Activated T-helper 1 cell treated with anti-CD3 and anti-CD28 coated beads, Interleukin-2, amount 50 U/mL, for 16 hours (primary cell): ENCODE measurements at regions not wholly inside any gene's neighbourhood (a gene's known extent, or its start where the extent isn't known, plus 50 kb on each side); places are given as distances from the start of the nearest gene placed in this dataset.

Experiments used
- DNase-seq, 2 donors: peaks; one replicate each; pipeline ENCODE4 v3.0.0-alpha.2; 2020; ENCODE audit warnings: low read depth in 1 of 2, low spot score in 1 of 2

DNA sequence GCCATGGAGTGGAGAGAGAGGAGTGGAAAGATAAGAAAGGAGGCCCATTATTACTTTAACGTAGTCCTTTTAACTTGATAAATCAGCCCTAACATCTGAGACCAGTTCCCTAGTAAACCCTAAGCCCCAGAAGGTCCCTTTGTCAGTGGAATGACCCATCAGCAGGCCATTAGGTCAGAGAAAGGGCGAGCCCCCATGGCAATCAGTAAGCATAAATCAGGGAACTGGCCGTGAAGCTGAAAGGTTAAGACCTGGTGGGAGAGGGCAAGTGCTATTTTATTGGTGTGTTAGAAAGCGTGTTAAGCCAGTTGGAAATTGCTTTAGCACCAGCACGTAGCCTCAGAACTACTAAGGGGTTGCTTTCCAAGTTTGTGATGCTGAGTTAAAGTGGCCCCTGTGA is 708.0 kb downstream of the BCL11B start:
- DNase-seq: no peak

DNA sequence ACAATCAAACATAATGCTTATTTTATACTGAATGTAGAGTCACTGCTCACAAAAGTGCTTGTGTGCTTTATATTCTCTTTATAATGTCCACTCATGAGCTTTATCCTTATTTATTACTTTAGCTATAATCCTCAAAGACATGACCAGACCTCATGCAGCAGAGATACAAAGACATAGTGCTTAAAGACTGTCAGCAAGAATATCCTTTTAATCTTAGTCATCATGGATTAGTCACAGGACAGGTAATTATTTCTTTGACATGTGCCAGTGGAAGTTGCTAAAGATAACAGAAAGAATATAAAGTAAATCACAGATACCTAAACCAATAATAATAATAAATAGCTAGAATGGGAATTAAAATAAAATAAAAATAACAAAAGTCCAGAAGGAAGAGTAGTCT is 707.5 kb downstream of the BCL11B start:
- DNase-seq: no peak

DNA sequence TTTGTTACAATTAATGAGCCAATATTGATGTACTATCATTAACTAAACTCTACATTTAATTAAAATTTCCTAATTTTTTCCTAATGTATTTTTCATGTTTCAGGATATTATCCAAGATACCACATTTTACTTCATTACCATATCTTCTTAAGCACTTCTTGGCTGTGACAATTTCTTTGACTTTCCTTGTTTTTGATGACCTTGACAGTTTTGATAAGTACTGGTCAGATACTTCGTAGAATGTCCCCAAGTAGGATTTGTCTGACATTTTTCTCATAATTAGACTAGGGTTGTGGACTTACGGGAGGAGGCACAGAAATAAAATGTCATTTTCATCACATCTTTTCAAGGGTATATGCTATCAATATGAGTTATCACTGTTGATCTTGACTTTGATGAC is 700.9 kb downstream of the BCL11B start:
- DNase-seq: no peak

DNA sequence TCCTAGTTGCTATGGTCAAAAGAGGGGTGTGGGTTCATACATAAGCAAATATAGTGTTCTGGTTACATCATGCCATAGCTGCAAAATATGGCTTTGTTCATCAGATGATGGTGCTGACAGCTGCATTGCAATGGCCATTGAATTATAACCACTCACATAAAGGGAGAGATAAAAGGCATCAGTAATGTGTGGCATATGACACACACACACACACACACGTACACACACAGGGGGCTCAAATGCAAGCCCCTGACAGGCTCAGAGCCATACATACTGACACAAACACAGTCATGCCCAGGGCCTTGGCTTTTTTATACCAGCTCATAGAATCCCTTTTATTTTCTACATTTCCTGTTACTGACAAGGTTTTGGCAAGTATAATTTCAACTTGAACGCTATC is 698.9 kb downstream of the BCL11B start:
- no peak for DNase-seq

DNA sequence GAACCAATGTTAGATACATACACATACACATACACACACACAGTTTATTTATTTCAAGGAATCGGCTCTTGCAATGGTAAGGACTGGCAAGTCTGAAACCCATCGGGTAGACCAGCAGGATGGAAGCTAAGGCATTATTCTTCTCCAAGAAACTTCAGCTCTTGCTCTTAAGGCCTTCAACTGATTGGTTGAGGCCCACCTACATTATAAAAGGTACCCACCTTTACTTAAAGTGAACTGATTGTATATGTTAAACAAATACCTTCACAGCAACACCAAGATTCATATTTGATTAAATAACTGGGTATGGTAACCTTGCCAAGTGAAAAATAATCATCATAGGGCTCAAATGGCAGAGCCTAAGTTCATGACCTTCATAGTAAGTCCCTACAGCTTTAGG is 695.5 kb downstream of the BCL11B start:
- no peak for DNase-seq

DNA sequence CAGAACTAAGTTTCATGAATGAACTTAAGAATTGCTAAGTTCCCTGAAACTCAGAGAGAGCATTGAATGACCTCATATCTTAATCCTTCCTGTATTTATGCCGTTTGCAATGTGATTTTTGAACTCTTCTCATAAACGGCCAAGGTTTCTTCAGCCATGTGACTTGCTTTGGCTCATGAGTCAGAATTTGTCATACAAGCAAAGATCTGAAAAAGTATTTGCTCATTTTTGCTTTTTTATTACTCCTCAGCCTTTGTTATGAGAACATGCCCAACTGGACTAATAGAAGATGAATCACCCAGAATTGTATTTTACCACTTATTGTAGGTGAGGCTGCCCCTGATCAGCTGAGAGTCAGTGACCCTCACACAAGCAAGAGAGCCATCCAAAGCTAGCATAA is 693.8 kb downstream of the BCL11B start:
- DNase-seq: no peak

DNA sequence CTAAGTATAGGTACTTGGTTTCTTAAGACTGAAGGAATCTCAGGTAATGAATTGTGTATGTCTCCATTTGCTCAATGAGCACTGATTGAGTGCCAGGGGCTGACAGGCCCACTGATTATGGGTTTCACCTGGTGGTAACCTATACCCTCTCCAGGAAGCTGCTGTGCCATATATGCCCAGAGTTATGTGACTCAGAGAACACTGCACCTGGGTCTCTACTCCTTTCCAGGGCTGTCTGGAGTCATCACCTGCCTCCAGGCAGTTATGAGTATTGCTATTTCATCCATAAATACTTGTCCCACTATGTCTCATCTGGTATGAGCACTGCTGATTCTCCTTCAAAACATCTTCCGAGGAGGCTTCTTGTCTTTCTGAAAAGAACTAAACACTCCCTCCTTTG is 692.9 kb downstream of the BCL11B start:
- no peak for DNase-seq

DNA sequence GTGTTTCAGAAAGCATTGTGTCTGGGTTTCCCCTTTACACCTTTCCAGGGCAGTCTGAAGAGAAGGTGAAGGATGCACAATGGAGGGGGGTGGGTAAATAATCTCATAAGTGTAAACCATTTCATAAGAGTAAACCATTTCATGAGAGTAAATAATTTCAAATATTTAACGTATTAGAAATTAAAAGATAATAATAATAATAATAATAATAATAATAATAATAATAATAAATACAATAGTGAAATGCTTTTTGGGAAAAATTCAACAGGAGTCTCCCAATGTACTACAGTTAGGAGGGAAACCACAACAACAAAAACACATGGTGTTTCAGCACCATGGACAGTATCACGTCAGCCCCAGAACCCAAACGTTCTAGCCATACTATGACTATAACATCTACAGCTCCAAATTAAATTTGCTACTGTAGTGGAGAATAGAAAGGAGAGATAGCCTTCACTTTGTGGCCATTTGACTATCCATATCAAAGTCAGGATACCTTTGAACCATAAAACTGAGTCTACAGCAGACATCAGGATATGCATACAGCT is 691.8 kb downstream of the BCL11B start:
- no peak for DNase-seq

DNA sequence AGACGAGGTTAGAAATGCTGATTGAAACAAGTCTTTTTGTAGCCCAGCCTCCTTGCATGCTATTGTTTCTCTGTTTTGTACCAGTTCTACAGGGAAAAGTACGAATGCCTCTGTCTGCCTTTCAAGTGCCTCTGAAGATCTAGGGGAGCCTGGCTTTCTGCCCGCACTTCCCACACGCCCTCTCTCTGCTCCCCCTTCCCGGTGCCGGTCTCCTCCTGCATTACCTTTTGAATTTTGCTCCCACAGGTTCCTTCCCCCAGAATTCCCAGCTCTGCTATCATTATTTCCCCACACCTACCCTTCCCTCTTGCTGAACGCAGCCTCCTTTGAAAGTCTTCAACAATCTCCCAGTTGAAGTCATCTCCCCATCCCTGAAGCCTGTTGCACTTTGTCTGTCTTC is 689.7 kb downstream of the BCL11B start:
- no peak for DNase-seq

DNA sequence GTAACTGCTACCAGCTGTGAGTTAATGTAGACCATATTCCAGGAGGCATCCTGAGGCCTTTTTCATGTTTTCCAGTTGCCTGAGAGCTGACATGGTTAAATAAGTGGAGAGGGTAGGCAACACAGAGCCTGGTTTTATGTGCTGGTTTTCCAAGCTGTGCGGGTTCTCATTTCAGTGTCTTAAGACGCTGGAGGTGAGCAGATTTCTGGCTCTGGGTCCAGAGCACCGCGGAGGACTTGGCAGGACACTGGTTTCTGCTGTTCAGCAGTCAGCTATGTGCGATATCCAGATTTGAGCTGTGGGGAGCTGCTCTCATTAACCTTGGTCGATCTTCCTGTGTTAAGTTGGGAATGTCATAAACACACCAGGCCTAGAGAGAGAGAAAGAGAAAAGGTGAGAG is 680.8 kb downstream of the BCL11B start:
- DNase-seq: no peak

DNA sequence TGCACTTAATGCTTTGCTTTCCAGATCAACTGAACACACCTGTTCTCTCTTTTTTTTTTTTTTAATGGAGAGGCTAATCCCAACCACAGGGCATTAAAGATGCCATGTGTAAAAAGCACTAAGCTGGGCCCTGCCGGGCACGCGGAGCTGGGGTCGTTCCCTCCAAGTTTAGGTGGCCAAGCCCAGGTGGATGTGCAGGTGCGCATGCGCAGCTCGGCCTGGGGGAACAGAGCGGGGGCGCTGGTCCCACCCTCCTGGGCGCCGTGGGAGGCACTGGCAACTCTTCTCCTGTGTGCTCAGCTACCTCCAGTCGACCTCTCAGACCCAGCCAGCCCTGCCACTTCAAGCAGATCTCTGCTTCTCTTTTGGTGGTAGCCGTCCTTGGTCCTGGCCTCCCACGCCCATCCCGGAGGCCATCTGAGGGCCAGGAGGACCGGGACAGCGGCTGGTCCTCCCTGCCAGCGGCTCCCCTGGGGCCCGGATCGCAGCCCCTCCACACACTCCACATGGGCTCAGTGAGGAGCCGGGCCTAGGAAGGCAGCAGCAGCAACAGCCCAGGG is 679.3 kb downstream of the BCL11B start:
- DNase-seq: no peak

DNA sequence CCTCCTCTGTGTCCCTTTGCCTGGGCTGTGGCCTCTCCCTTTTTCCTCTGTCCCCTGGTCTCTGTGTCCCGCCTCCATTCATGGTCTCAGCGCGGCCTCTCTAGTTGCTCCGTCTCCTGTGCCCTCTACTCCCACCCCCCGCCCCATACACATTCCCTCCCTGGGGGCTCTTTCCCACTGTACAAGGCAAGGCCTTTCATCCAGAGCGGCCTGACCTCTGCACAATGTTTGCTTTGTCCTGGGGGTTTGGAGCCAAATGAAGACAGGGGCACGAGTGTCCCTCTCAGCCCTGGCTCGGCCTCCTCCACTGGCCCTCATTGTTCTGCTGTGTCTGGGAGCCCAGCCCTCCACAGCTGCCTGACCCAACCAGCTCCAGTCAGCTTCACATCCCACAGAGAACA is 678.6 kb downstream of the BCL11B start:
- no peak for DNase-seq

DNA sequence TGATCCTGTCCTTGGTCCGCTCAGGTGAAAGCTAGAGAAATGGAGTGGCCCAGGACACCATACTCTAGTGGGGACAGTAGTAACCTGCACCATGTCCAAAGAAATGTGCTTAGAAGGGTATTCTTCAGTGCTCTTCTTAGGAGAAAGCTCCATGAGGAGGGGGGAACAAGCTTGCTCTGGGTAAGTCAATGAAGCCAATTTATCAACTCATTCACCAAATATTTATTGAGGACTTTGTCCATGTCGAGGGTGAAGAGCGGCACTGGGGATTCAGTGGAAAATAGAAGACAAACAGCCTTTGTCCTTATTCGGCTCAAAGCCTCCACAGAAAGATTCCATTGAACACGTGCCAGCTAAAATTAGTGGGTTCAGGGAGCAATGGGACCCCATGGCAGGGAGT is 677.8 kb downstream of the BCL11B start:
- no peak for DNase-seq

DNA sequence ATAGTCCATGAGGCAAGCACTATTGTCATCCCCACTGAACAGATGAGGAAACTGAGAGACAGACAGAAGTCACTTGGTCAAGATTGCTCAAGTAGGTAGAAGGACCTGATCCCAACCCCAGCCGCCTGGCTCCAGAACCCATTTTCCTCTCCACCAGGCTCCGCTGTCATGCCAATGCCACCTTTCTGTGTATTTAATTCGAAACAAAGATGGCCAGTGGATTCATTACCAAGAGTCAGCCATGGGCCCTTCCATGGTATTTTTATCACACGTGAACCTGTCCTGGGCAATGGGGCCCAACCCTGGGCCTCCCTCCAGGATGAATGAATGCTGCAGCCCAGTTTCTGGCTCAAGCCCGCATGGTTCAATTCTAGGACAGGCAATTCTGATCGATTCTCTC is 673.4 kb downstream of the BCL11B start:
- DNase-seq: no peak

DNA sequence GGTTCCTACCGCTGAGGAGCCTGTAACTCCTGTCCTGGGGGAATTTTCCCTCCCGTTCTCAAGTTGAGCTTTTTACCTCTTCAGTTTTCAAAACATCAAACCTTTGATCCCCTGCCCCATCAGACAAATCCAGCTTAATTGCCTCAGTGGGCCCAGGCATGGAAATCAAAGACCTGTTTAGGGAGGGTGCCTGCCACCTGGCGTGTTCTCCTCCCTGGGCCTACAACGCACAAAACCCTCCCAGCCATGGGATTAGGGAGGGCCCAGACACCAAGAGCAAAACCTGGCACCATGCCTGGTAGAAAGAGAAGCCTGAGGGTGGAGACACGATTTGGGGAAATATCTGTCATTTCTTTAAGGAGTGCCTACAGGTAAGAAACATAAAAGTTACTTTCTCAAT is 672.9 kb downstream of the BCL11B start:
- no peak for DNase-seq

DNA sequence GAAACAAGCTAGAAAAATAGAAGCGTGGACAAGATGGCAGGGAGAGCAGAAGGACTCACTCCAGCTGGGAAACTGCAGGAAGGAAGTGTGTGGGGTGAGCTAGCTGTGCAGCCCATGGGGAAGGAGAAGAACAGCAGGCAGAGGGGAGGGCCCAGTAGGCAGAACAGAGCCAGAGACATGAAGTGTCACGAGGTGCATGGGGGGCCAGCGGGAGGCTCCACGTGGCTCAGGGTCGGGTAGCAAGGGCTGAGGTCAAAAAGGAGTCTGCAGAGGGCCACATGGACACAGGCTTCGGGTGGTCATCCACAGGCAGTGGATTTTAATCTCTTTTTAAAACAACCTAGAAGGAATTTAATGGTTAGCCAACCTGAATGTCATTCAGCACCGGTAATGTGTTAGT is 669.0 kb downstream of the BCL11B start:
- no peak for DNase-seq

DNA sequence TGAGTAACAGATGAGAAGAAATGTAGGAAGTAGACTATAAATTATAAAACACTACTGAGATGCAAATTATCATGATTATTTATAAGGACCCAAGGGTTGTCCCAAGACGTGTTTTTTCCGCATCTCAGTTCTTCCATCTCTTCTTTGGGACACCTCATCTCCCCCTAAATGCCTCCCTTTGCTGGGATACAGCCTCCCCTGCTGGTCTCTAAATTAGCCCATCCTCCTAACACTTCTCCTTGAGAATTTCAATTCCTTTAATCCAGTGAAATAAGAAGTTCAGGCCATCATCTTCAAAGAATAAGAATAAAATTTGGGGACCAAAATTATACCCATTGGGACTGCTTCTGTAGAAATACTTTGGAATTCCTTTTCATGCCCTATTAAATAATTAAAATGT is 667.0 kb downstream of the BCL11B start:
- no peak for DNase-seq

DNA sequence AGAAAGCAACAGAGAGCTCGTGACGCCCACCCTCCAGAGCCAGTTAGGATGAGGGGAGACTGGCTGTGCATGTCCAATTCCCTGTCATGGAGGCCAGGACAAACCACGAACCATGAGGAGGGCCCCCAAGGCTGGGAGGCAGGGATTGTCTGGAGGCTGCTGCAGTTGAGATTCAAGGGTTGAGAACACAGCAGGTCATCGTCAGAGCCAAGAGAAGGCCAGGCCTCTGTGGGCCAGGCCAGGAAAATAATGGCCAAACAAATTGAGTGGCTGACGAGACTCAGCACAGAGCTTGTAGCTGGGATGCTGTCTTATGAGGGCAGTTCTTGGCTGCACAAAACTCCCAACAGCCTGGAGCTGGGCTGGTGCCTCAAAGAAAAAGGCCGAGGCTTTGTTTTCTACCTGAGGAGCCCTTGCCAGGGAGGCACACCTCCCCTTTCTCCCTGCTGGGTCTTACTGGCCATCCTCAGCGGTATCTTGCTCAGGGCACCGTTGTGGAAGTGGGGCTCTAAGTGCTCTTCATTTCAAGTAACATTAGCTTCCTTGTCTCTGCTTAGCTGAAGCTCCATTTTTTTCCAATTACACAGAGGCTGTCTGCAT is 665.9 kb downstream of the BCL11B start:
- no peak for DNase-seq

DNA sequence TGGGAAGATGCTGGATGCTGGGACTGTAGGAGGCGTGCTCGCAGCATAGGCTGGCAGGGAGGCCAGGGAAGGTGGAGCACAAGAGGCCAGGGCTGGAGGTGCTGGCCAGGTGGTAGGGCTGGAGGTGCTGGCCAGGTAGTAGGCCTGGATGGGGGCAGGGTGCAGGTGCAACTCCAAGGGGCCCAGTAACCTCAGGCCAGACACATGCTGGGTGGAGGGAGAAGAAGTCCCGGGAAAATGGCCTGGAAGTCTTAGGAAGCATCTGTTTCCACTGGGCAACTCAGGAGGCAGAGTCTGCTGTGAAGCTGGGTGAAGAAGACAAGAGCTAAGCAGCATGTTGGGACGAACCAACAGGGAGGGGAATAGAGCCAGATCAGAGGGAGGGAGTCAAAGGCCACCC is 665.2 kb downstream of the BCL11B start:
- no peak for DNase-seq

DNA sequence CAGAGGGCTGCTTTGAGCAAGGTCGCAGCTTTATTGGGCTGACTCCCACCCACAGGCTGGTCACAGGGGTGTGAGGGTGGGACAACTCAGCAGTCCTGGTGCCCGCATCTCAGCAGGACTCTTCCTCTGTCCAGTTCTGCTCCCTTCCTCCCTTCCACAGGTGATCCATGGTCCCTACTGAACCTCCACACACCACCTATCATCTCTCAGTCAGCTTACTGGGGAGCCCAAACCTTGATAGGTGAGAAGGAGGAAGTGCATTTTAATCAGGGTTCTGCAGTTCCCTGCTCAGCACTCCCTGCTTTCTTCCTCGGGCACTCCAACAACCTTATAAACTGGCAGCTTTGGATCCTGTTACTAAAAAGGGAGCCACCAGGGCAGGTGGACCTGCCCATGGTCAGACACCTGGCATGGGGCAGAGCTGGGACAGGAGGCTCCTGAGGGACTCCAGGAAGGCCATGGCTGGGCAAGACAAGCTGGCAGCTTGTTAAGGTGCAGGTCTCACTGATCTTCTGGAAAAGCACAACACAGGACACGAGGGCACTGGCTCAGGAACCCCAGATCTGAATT is 664.6 kb downstream of the BCL11B start:
- no peak for DNase-seq

DNA sequence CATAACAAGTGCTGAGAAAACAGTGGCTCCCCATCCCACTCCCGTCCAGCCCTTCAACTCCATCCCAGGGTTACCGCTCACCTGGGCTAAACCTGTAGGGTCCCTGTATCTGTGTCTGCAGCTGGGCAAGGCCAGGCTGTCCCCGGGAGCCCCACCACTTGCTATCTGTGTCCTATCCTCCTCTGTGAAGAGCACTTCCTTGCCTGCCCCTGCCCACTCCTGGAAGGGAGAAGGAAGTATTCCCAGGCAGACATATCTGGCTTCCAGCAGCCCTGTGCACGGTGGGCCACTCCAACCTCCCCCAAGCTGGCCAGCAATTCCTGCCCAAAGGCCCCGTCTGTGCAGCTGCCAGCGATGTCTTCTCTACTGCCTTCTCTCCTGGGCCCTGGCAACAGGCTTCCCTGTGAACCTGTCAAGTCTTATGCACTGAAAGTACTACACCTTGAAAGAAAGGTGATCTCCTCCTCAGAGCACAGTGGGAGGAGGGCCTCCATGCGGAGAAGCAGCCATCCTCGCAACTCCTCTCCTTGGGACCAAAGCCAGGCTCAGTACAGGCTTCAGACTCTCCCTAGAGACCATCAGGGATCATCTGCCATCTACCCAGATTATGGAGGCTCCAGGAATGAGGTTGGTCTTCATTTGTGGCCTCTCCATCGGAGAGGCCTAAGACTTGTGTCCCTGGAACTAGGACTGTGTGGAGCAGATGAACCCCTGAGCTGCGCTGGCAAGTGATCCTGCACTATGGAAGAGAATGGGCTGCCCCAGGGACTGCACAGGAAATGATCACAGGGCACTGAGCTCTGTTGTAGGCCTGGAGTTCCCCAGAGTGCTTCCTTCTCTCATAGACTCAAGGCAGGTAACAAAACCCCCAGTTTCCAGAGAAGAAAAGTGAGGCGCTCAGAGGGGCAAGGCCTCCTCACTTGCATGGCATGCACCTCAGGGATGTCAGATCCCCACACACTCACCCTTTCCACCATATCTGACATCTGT is 663.6 kb downstream of the BCL11B start:
- no peak for DNase-seq
